Kasumi-1 (cell line): ENCODE measurements at regions not wholly inside any gene's neighbourhood (a gene's known extent, or its start where the extent isn't known, plus 50 kb on each side); places are given as distances from the start of the nearest gene placed in this dataset.

Experiments used
- DNase-seq, 2 experiments: peaks; one replicate each; lab custom pipeline; 2025; lab: John Stamatoyannopoulos, UW

- no peak for DNase-seq
Measured at GRCh38 chr4:56206258-56206657, 181.0 kb downstream of the AASDH start.

GRCh38 chr4:56200275-56200674 lies 187.0 kb downstream of the AASDH start:
- DNase-seq = no peak

- DNase-seq = no peak
Measured at GRCh38 chr4:56198265-56198664, 189.0 kb downstream of the AASDH start.

GRCh38 chr4:56197387-56197786 lies 189.9 kb downstream of the AASDH start:
- DNase-seq = no peak

GRCh38 chr4:56195025-56195424 lies 192.3 kb downstream of the AASDH start:
- DNase-seq = no peak

GRCh38 chr4:56191534-56191933 lies 195.8 kb downstream of the AASDH start:
- no peak for DNase-seq

- no peak for DNase-seq
Measured at GRCh38 chr4:56187688-56188087, 199.6 kb downstream of the AASDH start.

GRCh38 chr4:56186808-56187523 lies 200.3 kb downstream of the AASDH start:
- no peak for DNase-seq

- no peak for DNase-seq
Measured at GRCh38 chr4:56185901-56186300, 201.4 kb downstream of the AASDH start.

GRCh38 chr4:56184214-56184613 lies 203.1 kb downstream of the AASDH start:
- DNase-seq = no peak

- no peak for DNase-seq
Measured at GRCh38 chr4:56183344-56183959, 203.8 kb downstream of the AASDH start.

GRCh38 chr4:56182356-56182755 lies 204.9 kb downstream of the AASDH start:
- DNase-seq = peak; percentile 50 to 56

GRCh38 chr4:56181140-56181953 lies 205.9 kb downstream of the AASDH start:
- peak; percentile 100 for DNase-seq

GRCh38 chr4:56169061-56169460 lies 218.2 kb downstream of the AASDH start:
- DNase-seq = no peak

GRCh38 chr4:56164907-56165306 lies 216.2 kb downstream of the CEP135 start:
- DNase-seq = no peak

- DNase-seq = no peak
Measured at GRCh38 chr4:56160636-56161035, 211.9 kb downstream of the CEP135 start.

- DNase-seq = no peak
Measured at GRCh38 chr4:56158483-56158882, 209.7 kb downstream of the CEP135 start.

GRCh38 chr4:56156141-56156540 lies 207.4 kb downstream of the CEP135 start:
- DNase-seq = no peak

GRCh38 chr4:56155432-56155831 lies 206.7 kb downstream of the CEP135 start:
- DNase-seq = no peak

- no peak for DNase-seq
Measured at GRCh38 chr4:56149591-56149990, 200.8 kb downstream of the CEP135 start.

GRCh38 chr4:56148428-56148827 lies 199.7 kb downstream of the CEP135 start:
- DNase-seq = no peak

- no peak for DNase-seq
Measured at GRCh38 chr4:56147371-56147770, 198.6 kb downstream of the CEP135 start.

- DNase-seq = no peak
Measured at GRCh38 chr4:56146956-56147355, 198.2 kb downstream of the CEP135 start.
